SK-N-SH treated with all-trans-retinoic acid at 6 μM for 48 hours (cell line): ENCODE measurements at regions not wholly inside any gene's neighbourhood (a gene's known extent, or its start where the extent isn't known, plus 50 kb on each side); places are given as distances from the start of the nearest gene placed in this dataset.

ENCODE experiments used
- ATAC-seq: fragments of 200-7000 bp; cut with Tn5 transposase; 3 replicates; pipeline ENCODE4 v1.9.1; 2020; ENCODE audit warnings: mild to moderate bottlenecking, moderate library complexity
- ARNTL ChIP-seq: fragments of 450-650 bp; formaldehyde crosslinking; IDR thresholded peaks from 2 replicates; pipeline ENCODE4 v1.5.0; 2020; ENCODE audit warnings: low read depth, mild to moderate bottlenecking, moderate library complexity, borderline replicate concordance
- BACH2 ChIP-seq: fragments of 250-450 bp; sonication (Bioruptor Pico); IDR thresholded peaks from 2 replicates; pipeline ENCODE4 v1.9.0; 2021; ENCODE audit warnings: mild to moderate bottlenecking, borderline replicate concordance
- CSDC2 ChIP-seq: fragments of 250-450 bp; sonication (Bioruptor Pico); IDR thresholded peaks from 2 replicates; pipeline ENCODE4 v1.5.0; 2020; ENCODE audit warnings: mild to moderate bottlenecking, moderate library complexity
- ESRRG ChIP-seq: fragments of 250-450 bp; sonication (Bioruptor Pico); IDR thresholded peaks from 2 replicates; pipeline ENCODE4 v1.6.1; 2021; ENCODE audit warnings: mild to moderate bottlenecking
- GLIS3 ChIP-seq: fragments of 250-450 bp; sonication (Bioruptor Pico); IDR thresholded peaks from 2 replicates; pipeline ENCODE4 v1.5.0; 2020; ENCODE audit warnings: mild to moderate bottlenecking, moderate library complexity
- ISL1 ChIP-seq: fragments of 250-450 bp; sonication (Bioruptor Pico); IDR thresholded peaks from 2 replicates; pipeline ENCODE4 v2.1.2; 2022; ENCODE audit warnings: mild to moderate bottlenecking, moderate library complexity
- OSR1 ChIP-seq: fragments of 250-450 bp; sonication (Bioruptor Pico); IDR thresholded peaks from 2 replicates; pipeline ENCODE4 v1.8.0; 2022; ENCODE audit warnings: moderate library complexity, mild to moderate bottlenecking, inconsistent platforms
- PATZ1 ChIP-seq: fragments of 250-450 bp; sonication (Bioruptor Pico); IDR thresholded peaks from 2 replicates; pipeline ENCODE4 v1.8.0; 2020; ENCODE audit warnings: mild to moderate bottlenecking, moderate library complexity, borderline replicate concordance
- PPARA ChIP-seq: fragments of 250-450 bp; sonication (Bioruptor Pico); IDR thresholded peaks from 2 replicates; pipeline ENCODE4 v1.5.0; 2020; ENCODE audit warnings: mild to moderate bottlenecking, borderline replicate concordance
- RARB ChIP-seq: fragments of 250-450 bp; sonication (Bioruptor Pico); IDR thresholded peaks from 2 replicates; pipeline ENCODE4 v1.8.0; 2021; ENCODE audit warnings: mild to moderate bottlenecking, moderate library complexity
- SNAI2 ChIP-seq: fragments of 250-450 bp; sonication (Bioruptor Pico); IDR thresholded peaks from 2 replicates; pipeline ENCODE4 v1.5.0; 2020; ENCODE audit warnings: mild to moderate bottlenecking, moderate library complexity
- TCF4 ChIP-seq: fragments of 250-450 bp; sonication (Bioruptor Pico); IDR thresholded peaks from 2 replicates; pipeline ENCODE4 v1.8.0; 2021; ENCODE audit warnings: mild to moderate bottlenecking, moderate library complexity, borderline replicate concordance
- TOX ChIP-seq: fragments of 250-450 bp; sonication (Bioruptor Pico); IDR thresholded peaks from 2 replicates; pipeline ENCODE4 v1.8.0; 2021; ENCODE audit warnings: mild to moderate bottlenecking, moderate library complexity, borderline replicate concordance
- TSHZ2 ChIP-seq: fragments of 250-450 bp; sonication (Bioruptor Pico); IDR thresholded peaks from 2 replicates; pipeline ENCODE4 v1.5.0; 2020; ENCODE audit warnings: mild to moderate bottlenecking, moderate library complexity
- ZC3H10 ChIP-seq: fragments of 250-450 bp; sonication (Bioruptor Pico); IDR thresholded peaks from 2 replicates; pipeline ENCODE4 v1.5.1; 2021; ENCODE audit warnings: mild to moderate bottlenecking, moderate library complexity
- ZFP30 ChIP-seq: fragments of 450-650 bp; formaldehyde crosslinking; IDR thresholded peaks from 2 replicates; pipeline ENCODE4 v1.5.0; 2022; ENCODE audit warnings: mild to moderate bottlenecking, moderate library complexity
- ZNF565 ChIP-seq: fragments of 450-650 bp; formaldehyde crosslinking; conservative IDR thresholded peaks from 2 replicates; pipeline ENCODE4 v1.5.0; 2020; ENCODE audit warnings: low read depth, mild to moderate bottlenecking, moderate library complexity
- ZNF70 ChIP-seq: fragments of 450-650 bp; formaldehyde crosslinking; IDR thresholded peaks from 2 replicates; pipeline ENCODE4 v1.5.0; 2020; ENCODE audit warnings: mild to moderate bottlenecking, moderate library complexity
- ZNF8 ChIP-seq: fragments of 450-650 bp; formaldehyde crosslinking; IDR thresholded peaks from 2 replicates; pipeline ENCODE4 v1.5.0; 2020; ENCODE audit warnings: mild to moderate bottlenecking, moderate library complexity
- TF ChIP-seq, protein P1 (sequence below): fragments of 250-450 bp; sonication (Bioruptor Pico); IDR thresholded peaks from 2 replicates; pipeline ENCODE4 v1.8.0; 2021; ENCODE audit warnings: low read depth, mild to moderate bottlenecking, moderate library complexity, borderline replicate concordance
- TF ChIP-seq, protein P2 (sequence below): fragments of 250-450 bp; sonication (Bioruptor Pico); IDR thresholded peaks from 2 replicates; pipeline ENCODE4 v1.5.1; 2020; ENCODE audit warnings: low read depth, mild to moderate bottlenecking, moderate library complexity
- TF ChIP-seq, protein P3 (sequence below): fragments of 250-450 bp; sonication (Bioruptor Pico); IDR thresholded peaks from 2 replicates; pipeline ENCODE4 v1.5.1; 2021; ENCODE audit warnings: mild to moderate bottlenecking, moderate library complexity

GRCh38 chr7:25407053-25407452 lies 178.8 kb upstream of the NPVF start:
- ATAC-seq: no peak
- no peak for TF ChIP-seq ISL1
- TF ChIP-seq, protein P1, sequence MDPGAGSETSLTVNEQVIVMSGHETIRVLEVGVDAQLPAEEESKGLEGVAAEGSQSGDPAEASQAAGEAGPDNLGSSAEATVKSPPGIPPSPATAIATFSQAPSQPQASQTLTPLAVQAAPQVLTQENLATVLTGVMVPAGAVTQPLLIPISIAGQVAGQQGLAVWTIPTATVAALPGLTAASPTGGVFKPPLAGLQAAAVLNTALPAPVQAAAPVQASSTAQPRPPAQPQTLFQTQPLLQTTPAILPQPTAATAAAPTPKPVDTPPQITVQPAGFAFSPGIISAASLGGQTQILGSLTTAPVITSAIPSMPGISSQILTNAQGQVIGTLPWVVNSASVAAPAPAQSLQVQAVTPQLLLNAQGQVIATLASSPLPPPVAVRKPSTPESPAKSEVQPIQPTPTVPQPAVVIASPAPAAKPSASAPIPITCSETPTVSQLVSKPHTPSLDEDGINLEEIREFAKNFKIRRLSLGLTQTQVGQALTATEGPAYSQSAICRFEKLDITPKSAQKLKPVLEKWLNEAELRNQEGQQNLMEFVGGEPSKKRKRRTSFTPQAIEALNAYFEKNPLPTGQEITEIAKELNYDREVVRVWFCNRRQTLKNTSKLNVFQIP (CRISPR knock-in tag): no peak

- no peak for ATAC-seq
- TF ChIP-seq TSHZ2 (CRISPR knock-in tag) (no peak), ARNTL (CRISPR knock-in tag) (no peak), ZNF8 (no peak), ZC3H10 (CRISPR knock-in tag) (no peak), CSDC2 (no peak), TOX (no peak), GLIS3 (no peak), SNAI2 (no peak), TCF4 (CRISPR knock-in tag) (no peak), PATZ1 (CRISPR knock-in tag) (no peak), ESRRG (CRISPR knock-in tag) (no peak), RARB (CRISPR knock-in tag) (no peak)
Measured at GRCh38 chr7:25408012-25408687, 179.9 kb upstream of the NPVF start.

GRCh38 chr7:25408876-25409275 lies 180.6 kb upstream of the NPVF start:
- no peak for ATAC-seq

GRCh38 chr7:25409897-25410636 lies 181.8 kb upstream of the NPVF start:
- no peak for ATAC-seq
- TF ChIP-seq BACH2 (CRISPR knock-in tag) (no peak), ZNF8 (no peak), TSHZ2 (CRISPR knock-in tag) (no peak), RARB (CRISPR knock-in tag) (no peak), GLIS3 (no peak), ESRRG (CRISPR knock-in tag) (no peak), PPARA (no peak), CSDC2 (no peak), ZFP30 (no peak), OSR1 (CRISPR knock-in tag) (no peak), TCF4 (CRISPR knock-in tag) (no peak), ZNF565 (CRISPR knock-in tag) (no peak)
- TF ChIP-seq, protein P2, sequence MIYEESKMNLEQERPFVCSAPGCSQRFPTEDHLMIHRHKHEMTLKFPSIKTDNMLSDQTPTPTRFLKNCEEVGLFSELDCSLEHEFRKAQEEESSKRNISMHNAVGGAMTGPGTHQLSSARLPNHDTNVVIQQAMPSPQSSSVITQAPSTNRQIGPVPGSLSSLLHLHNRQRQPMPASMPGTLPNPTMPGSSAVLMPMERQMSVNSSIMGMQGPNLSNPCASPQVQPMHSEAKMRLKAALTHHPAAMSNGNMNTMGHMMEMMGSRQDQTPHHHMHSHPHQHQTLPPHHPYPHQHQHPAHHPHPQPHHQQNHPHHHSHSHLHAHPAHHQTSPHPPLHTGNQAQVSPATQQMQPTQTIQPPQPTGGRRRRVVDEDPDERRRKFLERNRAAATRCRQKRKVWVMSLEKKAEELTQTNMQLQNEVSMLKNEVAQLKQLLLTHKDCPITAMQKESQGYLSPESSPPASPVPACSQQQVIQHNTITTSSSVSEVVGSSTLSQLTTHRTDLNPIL: no peak
- TF ChIP-seq, protein P3, sequence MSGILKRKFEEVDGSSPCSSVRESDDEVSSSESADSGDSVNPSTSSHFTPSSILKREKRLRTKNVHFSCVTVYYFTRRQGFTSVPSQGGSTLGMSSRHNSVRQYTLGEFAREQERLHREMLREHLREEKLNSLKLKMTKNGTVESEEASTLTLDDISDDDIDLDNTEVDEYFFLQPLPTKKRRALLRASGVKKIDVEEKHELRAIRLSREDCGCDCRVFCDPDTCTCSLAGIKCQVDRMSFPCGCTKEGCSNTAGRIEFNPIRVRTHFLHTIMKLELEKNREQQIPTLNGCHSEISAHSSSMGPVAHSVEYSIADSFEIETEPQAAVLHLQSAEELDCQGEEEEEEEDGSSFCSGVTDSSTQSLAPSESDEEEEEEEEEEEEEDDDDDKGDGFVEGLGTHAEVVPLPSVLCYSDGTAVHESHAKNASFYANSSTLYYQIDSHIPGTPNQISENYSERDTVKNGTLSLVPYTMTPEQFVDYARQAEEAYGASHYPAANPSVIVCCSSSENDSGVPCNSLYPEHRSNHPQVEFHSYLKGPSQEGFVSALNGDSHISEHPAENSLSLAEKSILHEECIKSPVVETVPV: no peak
- TF ChIP-seq, protein P1 (CRISPR knock-in tag): no peak

More at GRCh38 chr7:25408876-25409275, 180.6 kb upstream of the NPVF start:
- TF ChIP-seq ARNTL (CRISPR knock-in tag) (no peak), ZNF70 (no peak), ZNF565 (CRISPR knock-in tag) (no peak)
